Gastrocnemius medialis (tissue), 4 donors: ENCODE measurements at regions not wholly inside any gene's neighbourhood (a gene's known extent, or its start where the extent isn't known, plus 50 kb on each side); places are given as distances from the start of the nearest gene placed in this dataset.

ENCODE experiments used
- ATAC-seq, 2 donors: fragments of 150-250 bp; one replicate each; pipeline ENCODE4 v1.9.1; 2016
- DNase-seq, 2 donors: peaks; one replicate each; pipeline ENCODE4 v3.0.0-alpha.2; 2019
- H3K27ac ChIP-seq, 4 donors: fragments of 200-600 bp; sonication (generic); 1 replicate in 1 of 4; 2 replicates in 3 of 4; pipeline ENCODE4 v1.5.1; 2016 to 2018; ENCODE audit warnings: mild to moderate bottlenecking in 2 of 4, moderate library complexity in 1 of 4
- H3K27me3 ChIP-seq, 3 donors: fragments of 200-600 bp; sonication (generic) in 2 of 3; 1 replicate in 1 of 3; 2 replicates in 2 of 3; pipeline versions ENCODE4 v1.5.1 to v1.6.0; 2016 to 2019; ENCODE audit warnings: mild to moderate bottlenecking in 1 of 3, moderate library complexity in 1 of 3
- H3K36me3 ChIP-seq, 2 donors: fragments of 200-600 bp; sonication (generic) in 1 of 2; one replicate each; pipeline ENCODE4 v1.5.1; 2017 to 2018
- H3K4me1 ChIP-seq, 2 donors: fragments of 200-600 bp; sonication (generic) in 1 of 2; one replicate each; pipeline ENCODE4 v1.5.1; 2016 to 2017; ENCODE audit warnings: mild to moderate bottlenecking in 2 of 2
- H3K4me3 ChIP-seq, 4 donors: fragments of 200-600 bp; sonication (generic) in 3 of 4; 1 replicate in 1 of 4; 2 replicates in 3 of 4; pipeline ENCODE4 v1.5.1; 2016 to 2019; ENCODE audit warnings: mild to moderate bottlenecking in 2 of 4
- H3K9me3 ChIP-seq, 3 donors: fragments of 200-600 bp; sonication (generic) in 2 of 3; 1 replicate in 1 of 3; 2 replicates in 2 of 3; pipeline ENCODE4 v1.5.1; 2016 to 2019
- POLR2A ChIP-seq, 2 donors: fragments of 450-650 bp; IDR thresholded peaks; one replicate each; pipeline ENCODE4 v1.6.1; 2017; ENCODE audit warnings: antibody characterized with exemption in 2 of 2, mild to moderate bottlenecking in 2 of 2, moderate library complexity in 2 of 2
- in situ Hi-C, 4 donors: fragments of 200-750 bp; cut with MboI; loops; one replicate each; pipeline versions ENCODE4 v1.15.0 to v1.8.0; 2017; ENCODE audit warnings: low sequenced_read_pairs in 4 of 4
- intact Hi-C: fragments of 100-400 bp; cut with DNase I; formaldehyde crosslinking; loops from one replicate; pipeline ENCODE4 v1.15.1; 2023; ENCODE audit warnings: low total_unique reads
- TF ChIP-seq, protein P1 (sequence below), 5 experiments: fragments of 450-650 bp in 3 of 5; fragments of 200-600 bp in 2 of 5; sonication (generic) in 2 of 5; IDR thresholded peaks in 4 of 5; conservative IDR thresholded peaks in 1 of 5; 1 replicate in 4 of 5; 2 replicates in 1 of 5; pipeline ENCODE4 v1.5.1; 2016 to 2019; ENCODE audit warnings: antibody characterized with exemption in 5 of 5, mild to moderate bottlenecking in 3 of 5, moderate library complexity in 3 of 5

DNA sequence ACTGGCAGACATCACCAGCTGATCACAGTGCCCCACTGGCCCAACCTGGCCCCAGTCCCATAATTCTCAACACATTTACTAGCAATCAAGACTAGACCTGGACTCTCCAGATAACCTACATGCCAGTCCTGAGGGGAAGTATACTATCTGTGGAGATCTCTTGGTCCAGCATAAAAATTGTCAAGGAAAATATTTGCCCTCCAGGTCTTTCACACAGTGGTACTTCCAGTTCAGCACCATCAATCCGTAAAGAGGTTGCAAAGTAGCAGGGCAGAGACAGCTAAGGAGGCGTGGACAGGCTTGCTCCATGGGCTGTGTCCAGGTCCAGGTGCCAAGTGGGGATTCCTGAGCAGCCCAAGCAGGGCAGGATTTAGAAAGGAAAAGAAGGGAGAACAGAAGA lies 143.6 kb upstream of the BACE2 start:
- Histone ChIP-seq H3K27ac (no peak overlapping the region), H3K36me3 (no peaks in the 10 kb centered on the region), H3K9me3 (no peaks in the 10 kb centered on the region), H3K4me1 (no peaks in the 10 kb centered on the region), H3K27me3 (no peaks in the 10 kb centered on the region), H3K4me3 (no peak overlapping the region)
- intact Hi-C loops, result no loop called here
- ATAC-seq (no peak), DNase-seq (no peak)
- TF ChIP-seq, protein P1, sequence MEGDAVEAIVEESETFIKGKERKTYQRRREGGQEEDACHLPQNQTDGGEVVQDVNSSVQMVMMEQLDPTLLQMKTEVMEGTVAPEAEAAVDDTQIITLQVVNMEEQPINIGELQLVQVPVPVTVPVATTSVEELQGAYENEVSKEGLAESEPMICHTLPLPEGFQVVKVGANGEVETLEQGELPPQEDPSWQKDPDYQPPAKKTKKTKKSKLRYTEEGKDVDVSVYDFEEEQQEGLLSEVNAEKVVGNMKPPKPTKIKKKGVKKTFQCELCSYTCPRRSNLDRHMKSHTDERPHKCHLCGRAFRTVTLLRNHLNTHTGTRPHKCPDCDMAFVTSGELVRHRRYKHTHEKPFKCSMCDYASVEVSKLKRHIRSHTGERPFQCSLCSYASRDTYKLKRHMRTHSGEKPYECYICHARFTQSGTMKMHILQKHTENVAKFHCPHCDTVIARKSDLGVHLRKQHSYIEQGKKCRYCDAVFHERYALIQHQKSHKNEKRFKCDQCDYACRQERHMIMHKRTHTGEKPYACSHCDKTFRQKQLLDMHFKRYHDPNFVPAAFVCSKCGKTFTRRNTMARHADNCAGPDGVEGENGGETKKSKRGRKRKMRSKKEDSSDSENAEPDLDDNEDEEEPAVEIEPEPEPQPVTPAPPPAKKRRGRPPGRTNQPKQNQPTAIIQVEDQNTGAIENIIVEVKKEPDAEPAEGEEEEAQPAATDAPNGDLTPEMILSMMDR (IDR thresholded peaks at IDR 0.05 in 4 of 5, conservative IDR thresholded peaks at IDR 0.05 in 1 of 5), result no peak
- TF ChIP-seq POLR2A (IDR thresholded peaks at IDR 0.05), result no peak
- in situ Hi-C loops, result no loop called here

DNA sequence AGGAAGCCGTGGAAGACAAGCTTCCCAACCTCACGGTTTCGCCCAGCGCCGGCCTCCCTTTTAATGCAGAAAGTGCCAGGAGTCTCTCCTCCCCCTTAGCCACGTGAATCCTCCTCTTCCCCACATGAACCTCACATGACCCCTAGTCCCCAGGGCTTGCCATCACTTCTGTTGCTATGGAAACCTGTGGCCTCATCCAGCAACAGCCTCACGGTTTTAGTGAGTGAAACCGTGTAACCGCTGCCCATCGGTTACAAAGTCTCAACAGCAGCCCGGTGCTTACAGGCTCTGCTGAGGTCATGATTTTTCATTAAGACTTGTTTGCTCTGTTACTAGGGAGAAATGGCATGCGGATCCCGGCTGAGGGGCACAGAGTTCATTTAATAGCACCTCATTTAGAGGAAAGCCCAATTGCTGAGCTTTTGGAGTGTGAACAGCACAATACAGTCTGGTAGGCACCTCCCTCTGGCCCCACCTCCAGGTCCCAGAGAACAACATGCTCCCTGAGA lies 143.2 kb upstream of the BACE2 start:
- Histone ChIP-seq H3K4me3 (no peak overlapping the region), H3K27me3 (no peaks in the 10 kb centered on the region), H3K27ac (no peak overlapping the region), H3K36me3 (no peaks in the 10 kb centered on the region), H3K9me3 (no peaks in the 10 kb centered on the region), H3K4me1 (no peaks in the 10 kb centered on the region)
- intact Hi-C loops, result no loop called here
- TF ChIP-seq, protein P1 (IDR thresholded peaks at IDR 0.05 in 4 of 5, conservative IDR thresholded peaks at IDR 0.05 in 1 of 5), result no peak
- TF ChIP-seq POLR2A (IDR thresholded peaks at IDR 0.05), result no peak
- ATAC-seq (no peak), DNase-seq (no peak)
- in situ Hi-C loops, result no loop called here

DNA sequence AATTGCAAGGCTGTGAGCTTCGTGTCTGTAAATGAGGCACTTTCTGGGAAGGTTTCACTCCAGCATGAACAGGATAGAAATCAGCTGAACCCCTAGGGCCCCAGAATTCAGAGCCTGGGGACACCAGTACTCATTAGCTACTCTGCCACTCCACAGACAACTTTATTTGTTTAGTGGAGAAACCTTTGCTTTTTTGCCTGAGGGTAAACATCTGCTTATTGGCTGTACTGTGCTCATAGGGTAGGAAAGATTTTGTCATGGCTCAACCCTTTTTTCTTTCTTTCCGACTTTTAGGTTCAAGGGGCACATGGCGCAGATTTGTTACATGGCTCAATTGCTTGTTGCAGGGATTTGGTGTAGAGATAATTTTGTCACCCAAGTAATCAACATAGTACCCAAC lies 138.4 kb upstream of the BACE2 start:
- no peak overlapping the region for H3K27ac ChIP-seq
- ATAC-seq, result no peak
- DNase-seq, result no peak
- TF ChIP-seq, protein P1 (IDR thresholded peaks at IDR 0.05 in 4 of 5, conservative IDR thresholded peaks at IDR 0.05 in 1 of 5), result no peak
- no peak for TF ChIP-seq POLR2A (IDR thresholded peaks at IDR 0.05)
- no peaks in the 10 kb centered on the region for H3K27me3 ChIP-seq
- H3K36me3 ChIP-seq, result no peaks in the 10 kb centered on the region
- intact Hi-C loops (no loop called here), in situ Hi-C loops (no loop called here)
- no peaks in the 10 kb centered on the region for H3K9me3 ChIP-seq
- H3K4me3 ChIP-seq, result no peak overlapping the region
- H3K4me1 ChIP-seq, result no peaks in the 10 kb centered on the region

DNA sequence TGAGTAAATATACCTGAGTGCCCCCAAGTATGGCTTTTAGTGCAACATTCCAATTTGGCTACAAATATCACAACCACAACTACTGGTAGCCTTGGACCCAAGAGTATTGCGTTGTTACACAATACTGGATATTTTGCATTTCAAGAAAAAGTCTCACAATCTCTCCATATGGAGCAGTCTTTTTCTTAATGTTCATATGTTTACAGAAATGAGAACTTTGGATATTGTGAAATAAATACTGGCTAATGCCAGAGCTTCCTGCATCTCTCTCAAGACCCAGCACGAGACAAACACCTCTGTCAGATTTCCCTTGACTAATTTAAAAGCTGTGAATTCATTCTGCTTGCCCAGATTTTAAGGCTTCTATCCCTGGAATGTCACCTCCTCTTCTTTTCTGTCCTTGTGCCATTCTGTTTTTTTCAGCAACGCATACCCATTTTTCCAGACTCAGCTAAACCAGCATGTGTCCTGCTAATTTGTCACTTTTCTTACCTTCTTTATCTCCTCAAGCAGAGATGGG lies 136.2 kb upstream of the BACE2 start:
- Histone ChIP-seq H3K27me3 (no peaks in the 10 kb centered on the region), H3K36me3 (no peaks in the 10 kb centered on the region), H3K9me3 (no peaks in the 10 kb centered on the region), H3K4me1 (no peaks in the 10 kb centered on the region), H3K27ac (no peak overlapping the region), H3K4me3 (no peak overlapping the region)
- ATAC-seq, result no peak
- intact Hi-C loops (no loop called here), in situ Hi-C loops (no loop called here)
- no peak for TF ChIP-seq POLR2A (IDR thresholded peaks at IDR 0.05)
- TF ChIP-seq, protein P1 (IDR thresholded peaks at IDR 0.05 in 4 of 5, conservative IDR thresholded peaks at IDR 0.05 in 1 of 5), result no peak
- no peak for DNase-seq

DNA sequence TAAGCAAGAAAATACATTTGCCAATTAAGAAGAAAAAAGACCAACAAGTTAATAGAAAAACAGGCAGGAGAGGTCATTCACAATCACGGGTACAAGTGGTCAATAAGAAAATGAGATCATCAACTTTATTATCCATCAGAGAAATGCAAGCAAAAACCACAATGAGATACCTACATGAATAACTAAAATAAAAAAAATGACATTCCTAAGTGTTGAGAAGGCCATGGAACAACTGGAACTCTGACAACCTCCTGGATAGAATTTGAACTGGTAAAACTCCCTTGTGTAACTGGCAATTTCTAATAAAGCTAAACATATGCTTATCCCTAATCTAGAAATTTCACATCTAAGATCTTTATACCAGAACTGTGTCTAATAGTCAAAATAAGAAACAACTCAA lies 135.4 kb upstream of the BACE2 start:
- intact Hi-C loops, result no loop called here
- H3K36me3 ChIP-seq, result no peaks in the 10 kb centered on the region
- in situ Hi-C loops, result no loop called here
- H3K27me3 ChIP-seq, result no peaks in the 10 kb centered on the region
- no peaks in the 10 kb centered on the region for H3K4me1 ChIP-seq
- TF ChIP-seq, protein P1 (IDR thresholded peaks at IDR 0.05 in 4 of 5, conservative IDR thresholded peaks at IDR 0.05 in 1 of 5), result no peak
- no peak for TF ChIP-seq POLR2A (IDR thresholded peaks at IDR 0.05)
- ATAC-seq (no peak), DNase-seq (no peak)
- H3K27ac ChIP-seq, result no peak overlapping the region
- H3K4me3 ChIP-seq, result no peak overlapping the region
- H3K9me3 ChIP-seq, result no peaks in the 10 kb centered on the region
